Mucosa of descending colon (tissue), 3 donors: ENCODE measurements at regions not wholly inside any gene's neighbourhood (a gene's known extent, or its start where the extent isn't known, plus 50 kb on each side); places are given as distances from the start of the nearest gene placed in this dataset.
"Not testable (repeated sequence)": the region's sequence is repeated elsewhere in the genome, so short reads cannot be mapped to it uniquely, and the experiment has no call there.

Experiments
- ATAC-seq: fragments of 200-7000 bp; cut with Tn5 transposase; one replicate; pipeline ENCODE4 v1.9.1; 2020; ENCODE audit warnings: mild to moderate bottlenecking, moderate library complexity
- DNase-seq, 3 donors: peaks; one replicate each; pipeline ENCODE4 v3.0.0-alpha.2; 2020
- H3K36me3 ChIP-seq: fragments of 200-600 bp; one replicate; pipeline ENCODE4 v1.8.0; 2021; ENCODE audit warnings: low read depth, mild to moderate bottlenecking
- H3K4me1 ChIP-seq: fragments of 200-600 bp; one replicate; pipeline ENCODE4 v1.8.0; 2021; ENCODE audit warnings: low read depth, mild to moderate bottlenecking
- H3K4me3 ChIP-seq: fragments of 200-600 bp; one replicate; pipeline ENCODE4 v1.8.0; 2021; ENCODE audit warnings: mild to moderate bottlenecking
- H3K9me3 ChIP-seq: fragments of 200-600 bp; one replicate; pipeline ENCODE4 v1.8.0; 2021; ENCODE audit warnings: mild to moderate bottlenecking
- intact Hi-C, 2 donors: fragments of 100-400 bp; cut with DNase I in 1 of 2; cut with micrococcal nuclease in 1 of 2; formaldehyde crosslinking; loops; one replicate each; pipeline versions ENCODE4 v1.11.0 to v1.11.1; 2022; cut with DNase I, micrococcal nuclease
- TF ChIP-seq, protein P1 (sequence below): fragments of 200-600 bp; IDR thresholded peaks from one replicate; pipeline ENCODE4 v1.8.0; 2022; ENCODE audit warnings: antibody characterized with exemption, mild to moderate bottlenecking
- donor health status: DM: no; HTN: no; CAD: no; lungs with moderate emphysema.
- donor health status: DM: no; HTN: no; CAD: no.
- donor health status: DM: no; HTN: yes; CAD: no.

DNA sequence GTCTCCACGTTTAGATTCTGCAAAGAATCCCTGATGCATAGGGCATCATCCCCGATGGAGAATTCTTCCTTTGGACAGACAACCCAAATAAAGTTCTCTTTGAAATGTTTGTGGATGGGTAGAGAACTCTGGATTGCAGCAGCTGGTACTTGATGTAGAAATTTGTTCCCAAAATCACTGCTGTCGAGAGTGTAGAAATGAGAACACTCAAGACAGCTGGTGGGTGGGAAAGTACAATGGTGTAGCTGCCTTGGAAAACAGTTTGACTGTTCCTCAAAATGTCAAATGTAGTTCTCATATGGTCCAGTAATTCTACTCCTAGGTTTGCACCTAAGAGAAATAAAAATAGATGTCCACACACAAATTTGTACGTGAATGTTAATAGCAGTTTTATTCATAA, 671.5 kb upstream of the TMEM132C start:
- intact Hi-C loops = no loop called here
- Histone ChIP-seq H3K4me1 (no peaks in the 10 kb centered on the region), H3K9me3 (no peaks in the 10 kb centered on the region), H3K4me3 (no peak overlapping the region), H3K36me3 (no peaks in the 10 kb centered on the region)
- DNase-seq (no peak), ATAC-seq (no peak)
- TF ChIP-seq, protein P1, sequence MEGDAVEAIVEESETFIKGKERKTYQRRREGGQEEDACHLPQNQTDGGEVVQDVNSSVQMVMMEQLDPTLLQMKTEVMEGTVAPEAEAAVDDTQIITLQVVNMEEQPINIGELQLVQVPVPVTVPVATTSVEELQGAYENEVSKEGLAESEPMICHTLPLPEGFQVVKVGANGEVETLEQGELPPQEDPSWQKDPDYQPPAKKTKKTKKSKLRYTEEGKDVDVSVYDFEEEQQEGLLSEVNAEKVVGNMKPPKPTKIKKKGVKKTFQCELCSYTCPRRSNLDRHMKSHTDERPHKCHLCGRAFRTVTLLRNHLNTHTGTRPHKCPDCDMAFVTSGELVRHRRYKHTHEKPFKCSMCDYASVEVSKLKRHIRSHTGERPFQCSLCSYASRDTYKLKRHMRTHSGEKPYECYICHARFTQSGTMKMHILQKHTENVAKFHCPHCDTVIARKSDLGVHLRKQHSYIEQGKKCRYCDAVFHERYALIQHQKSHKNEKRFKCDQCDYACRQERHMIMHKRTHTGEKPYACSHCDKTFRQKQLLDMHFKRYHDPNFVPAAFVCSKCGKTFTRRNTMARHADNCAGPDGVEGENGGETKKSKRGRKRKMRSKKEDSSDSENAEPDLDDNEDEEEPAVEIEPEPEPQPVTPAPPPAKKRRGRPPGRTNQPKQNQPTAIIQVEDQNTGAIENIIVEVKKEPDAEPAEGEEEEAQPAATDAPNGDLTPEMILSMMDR = no peak

DNA sequence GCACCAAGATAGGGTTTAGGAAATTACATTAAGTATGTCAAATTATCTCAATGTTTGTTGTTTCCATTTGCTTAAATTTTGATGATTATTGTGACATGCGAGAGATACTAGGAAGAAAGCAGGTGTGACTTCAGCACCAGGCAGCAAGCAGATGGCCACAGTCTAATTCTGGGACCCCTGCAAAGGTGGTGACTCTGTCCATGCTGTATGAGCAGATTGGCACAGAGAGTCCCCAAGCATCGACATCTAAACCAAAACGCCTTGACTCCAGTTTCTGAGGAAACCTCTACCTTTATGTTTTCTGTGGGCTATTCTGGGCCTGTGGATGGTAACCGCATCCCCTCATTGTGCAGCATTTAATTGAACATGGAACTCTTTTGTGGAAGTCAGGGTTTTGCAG, 670.1 kb upstream of the TMEM132C start:
- ATAC-seq = no peak
- no peaks in the 10 kb centered on the region for H3K9me3 ChIP-seq

DNA sequence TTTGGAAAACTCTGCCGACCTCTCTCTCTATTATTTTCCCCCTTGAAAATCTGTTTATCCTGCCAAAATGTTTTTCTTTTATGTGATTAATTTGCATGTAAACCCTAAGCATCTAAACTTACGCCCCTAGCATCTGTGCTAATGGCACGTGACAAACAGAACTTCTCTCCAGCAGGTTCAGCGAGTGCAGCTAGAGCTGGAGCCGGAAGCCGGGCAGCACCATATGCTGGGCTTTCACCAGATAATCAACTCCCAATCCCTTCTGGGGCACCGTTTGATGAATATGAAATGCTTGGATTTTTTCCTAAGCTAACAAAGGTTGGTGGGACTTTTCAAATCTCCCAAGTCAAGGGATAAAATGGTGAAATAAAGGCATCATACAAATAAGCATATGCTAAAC, 667.5 kb upstream of the TMEM132C start:
- Histone ChIP-seq H3K36me3 (no peaks in the 10 kb centered on the region), H3K4me3 (no peak overlapping the region), H3K4me1 (no peaks in the 10 kb centered on the region), H3K9me3 (no peaks in the 10 kb centered on the region)
- DNase-seq (no peak), ATAC-seq (no peak)
- TF ChIP-seq, protein P1 = no peak
- intact Hi-C loops = no loop called here

More for the DNA sequence above, 670.1 kb upstream of the TMEM132C start:
- H3K36me3 ChIP-seq = no peaks in the 10 kb centered on the region
- TF ChIP-seq, protein P1 = no peak
- no peak for DNase-seq
- no peak overlapping the region for H3K4me3 ChIP-seq
- intact Hi-C loops = no loop called here
- no peaks in the 10 kb centered on the region for H3K4me1 ChIP-seq

DNA sequence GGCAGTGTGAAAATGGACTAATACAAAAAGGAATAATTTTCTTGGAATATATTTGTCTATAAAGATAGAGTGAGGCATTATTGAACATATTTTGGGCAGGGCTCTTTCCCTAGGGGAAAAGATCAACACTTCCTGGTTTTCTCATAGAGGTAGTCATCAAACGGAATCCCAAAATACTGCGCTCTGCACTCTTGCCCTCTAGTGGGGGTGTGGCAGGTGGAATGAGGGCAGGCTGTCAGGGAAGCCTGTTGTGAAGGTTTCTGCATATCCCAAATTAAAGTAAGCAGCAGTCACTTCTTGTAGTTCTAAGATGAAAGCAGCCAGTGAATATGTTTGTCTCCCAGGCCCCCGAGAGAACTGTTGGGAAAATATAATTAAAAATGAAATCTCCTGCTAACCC, 666.8 kb upstream of the TMEM132C start:
- Histone ChIP-seq H3K36me3 (no peaks in the 10 kb centered on the region), H3K9me3 (no peaks in the 10 kb centered on the region), H3K4me1 (no peaks in the 10 kb centered on the region), H3K4me3 (no peak overlapping the region)
- TF ChIP-seq, protein P1 = no peak
- no peak for DNase-seq
- intact Hi-C loops = no loop called here
- ATAC-seq = no peak

DNA sequence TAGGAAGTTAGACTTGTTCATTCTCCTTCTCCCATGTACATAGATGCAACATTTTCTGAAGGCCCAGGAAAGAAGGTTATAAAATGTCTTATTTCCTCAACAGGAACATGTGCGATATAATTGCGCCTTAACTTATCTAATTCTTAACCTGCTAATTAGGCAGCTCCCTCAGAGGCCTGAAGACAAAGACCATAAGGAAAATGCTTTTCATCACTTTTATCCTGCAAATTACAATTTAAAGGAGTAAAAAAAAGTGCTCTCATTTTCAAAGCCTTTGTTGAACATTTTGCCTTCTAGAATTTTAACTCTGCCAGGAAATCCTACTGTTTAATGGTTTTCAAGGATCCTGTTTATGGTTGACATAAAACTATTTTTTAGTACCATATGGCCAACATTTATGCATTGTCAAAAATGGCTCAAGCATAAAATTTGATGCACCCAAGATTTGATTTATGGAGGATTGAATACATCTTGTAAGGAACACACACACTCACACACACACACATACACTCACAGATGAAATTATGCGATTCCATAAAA, 660.4 kb upstream of the TMEM132C start:
- intact Hi-C loops = no loop called here
- Histone ChIP-seq H3K36me3 (no peaks in the 10 kb centered on the region), H3K4me3 (no peak overlapping the region), H3K4me1 (no peaks in the 10 kb centered on the region), H3K9me3 (no peaks in the 10 kb centered on the region)
- DNase-seq (no peak), ATAC-seq (no peak)
- TF ChIP-seq, protein P1 = no peak

DNA sequence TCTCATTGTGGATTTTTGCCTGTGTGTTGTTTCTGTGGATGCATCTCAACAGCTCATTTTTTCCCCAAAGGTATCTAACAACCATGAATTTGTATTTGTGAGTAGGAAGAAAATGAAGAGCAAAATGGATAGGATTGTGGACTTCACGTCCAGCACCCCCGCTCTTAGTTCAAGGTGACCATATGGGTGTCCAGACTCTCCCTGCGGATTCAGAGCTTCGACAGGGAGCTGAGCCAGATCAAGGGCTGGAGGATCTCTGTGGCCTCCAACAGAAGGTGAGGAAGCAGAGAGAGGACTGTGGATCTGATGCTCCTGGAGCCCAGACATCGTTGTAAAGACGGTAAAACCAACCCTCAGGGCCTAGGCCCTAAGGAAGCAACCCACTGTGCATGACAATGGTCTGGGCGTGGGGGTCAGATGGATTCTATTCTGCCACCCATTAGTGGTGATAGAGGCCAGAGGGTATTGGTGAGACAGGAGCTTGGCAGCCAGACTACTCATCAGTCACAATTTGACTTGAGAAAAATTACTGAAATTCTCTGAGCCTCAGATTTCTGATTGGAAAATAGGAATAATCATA, 659.7 kb upstream of the TMEM132C start:
- DNase-seq = no peak
- Histone ChIP-seq H3K9me3 (no peaks in the 10 kb centered on the region), H3K4me1 (no peaks in the 10 kb centered on the region), H3K4me3 (no peak overlapping the region), H3K36me3 (no peaks in the 10 kb centered on the region)
- intact Hi-C loops = no loop called here
- TF ChIP-seq, protein P1 = no peak
- no peak for ATAC-seq

DNA sequence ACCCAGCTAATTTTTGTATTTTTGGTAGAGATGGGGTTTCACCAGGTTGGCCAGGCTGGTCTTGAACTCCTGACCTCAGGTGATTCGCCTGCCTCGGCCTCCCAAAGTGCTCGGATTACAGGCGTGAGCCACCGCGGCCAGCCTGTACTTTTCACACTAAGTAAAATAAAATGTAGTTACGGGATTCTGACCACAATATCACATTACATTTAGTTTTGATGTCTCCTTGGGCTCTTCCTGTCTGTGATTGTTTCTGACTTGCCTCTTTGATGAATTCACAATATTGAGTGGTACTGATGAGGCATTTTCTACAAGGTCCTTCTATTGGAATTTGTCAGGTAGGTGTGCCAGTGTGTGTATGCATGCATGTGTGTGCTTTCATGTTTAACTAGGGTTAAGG, 658.6 kb upstream of the TMEM132C start:
- H3K4me1 ChIP-seq, H3K4me3 ChIP-seq, H3K9me3 ChIP-seq, ATAC-seq, DNase-seq, intact Hi-C loops, H3K36me3 ChIP-seq: not testable (repeated sequence)
